COR-L47 (cell line): ENCODE measurements at regions not wholly inside any gene's neighbourhood (a gene's known extent, or its start where the extent isn't known, plus 50 kb on each side); places are given as distances from the start of the nearest gene placed in this dataset.
"Not testable (repeated sequence)": the region's sequence is repeated elsewhere in the genome, so short reads cannot be mapped to it uniquely, and the experiment has no call there.

ENCODE experiments used
- DNase-seq: peaks from one replicate; lab custom pipeline; 2025; lab: John Stamatoyannopoulos, UW

- DNase-seq, result no peak
Measured at GRCh38 chr4:79217025-79217424, 108.8 kb downstream of the NAA11 start.

- DNase-seq, result no peak
Measured at GRCh38 chr4:79213702-79214101, 112.2 kb downstream of the NAA11 start.

DNA sequence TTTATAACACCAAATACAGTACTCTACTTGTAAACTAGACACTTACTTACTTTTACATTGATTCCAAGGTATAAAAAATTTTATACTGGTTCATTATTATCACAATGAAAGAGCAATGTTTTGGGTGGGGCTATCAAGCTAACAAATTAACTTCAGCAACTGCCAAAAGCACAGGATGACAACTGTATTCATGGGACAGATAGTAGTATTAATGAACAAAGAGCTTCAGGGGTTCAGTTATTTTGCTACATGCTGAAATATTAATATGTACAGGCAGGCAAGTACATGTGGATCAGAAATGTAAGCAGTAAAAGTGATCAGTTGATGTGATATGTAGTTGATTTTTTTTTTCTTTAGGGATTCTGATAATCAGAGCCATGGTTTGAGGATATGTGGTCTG, 112.9 kb downstream of the NAA11 start:
- DNase-seq, result no peak

DNA sequence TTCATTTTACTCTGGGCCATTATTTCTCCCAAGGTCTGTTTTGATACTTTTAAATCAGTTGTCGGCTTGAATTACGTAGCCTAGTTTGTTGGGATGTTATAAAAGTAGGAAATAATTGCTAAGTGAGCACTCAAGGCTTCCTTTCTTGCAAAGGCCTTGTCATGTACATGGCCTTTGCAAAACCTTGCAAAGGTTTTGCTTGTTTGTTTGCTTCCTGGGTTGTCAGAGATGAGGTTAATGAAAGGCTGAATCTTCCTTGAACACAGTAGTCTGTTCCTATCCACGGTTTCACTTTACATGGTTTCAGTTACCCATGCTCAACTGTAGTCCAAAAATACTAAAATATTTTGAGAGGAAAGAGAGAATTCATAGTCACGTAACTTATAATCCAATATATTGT, 113.5 kb downstream of the NAA11 start:
- DNase-seq, result no peak

DNA sequence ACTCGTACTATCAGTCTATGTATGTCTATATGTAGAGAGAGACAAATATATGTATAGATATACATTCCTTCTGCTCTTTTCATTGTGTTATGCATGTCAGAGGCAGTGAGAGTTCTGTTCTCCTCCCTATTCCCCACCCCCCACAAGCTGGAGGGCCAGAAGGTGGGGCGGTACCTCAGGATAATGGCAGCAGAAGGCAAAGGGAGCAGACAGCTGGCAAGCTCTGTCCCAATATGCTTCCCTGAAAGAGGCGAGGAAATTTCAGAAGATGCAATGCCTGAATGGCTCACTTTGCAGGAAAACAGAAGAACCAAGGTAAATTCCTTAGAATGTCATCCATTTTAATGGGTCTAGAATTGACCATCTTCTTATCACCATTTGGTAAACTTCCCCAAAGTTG, 114.4 kb downstream of the NAA11 start:
- no peak for DNase-seq

DNA sequence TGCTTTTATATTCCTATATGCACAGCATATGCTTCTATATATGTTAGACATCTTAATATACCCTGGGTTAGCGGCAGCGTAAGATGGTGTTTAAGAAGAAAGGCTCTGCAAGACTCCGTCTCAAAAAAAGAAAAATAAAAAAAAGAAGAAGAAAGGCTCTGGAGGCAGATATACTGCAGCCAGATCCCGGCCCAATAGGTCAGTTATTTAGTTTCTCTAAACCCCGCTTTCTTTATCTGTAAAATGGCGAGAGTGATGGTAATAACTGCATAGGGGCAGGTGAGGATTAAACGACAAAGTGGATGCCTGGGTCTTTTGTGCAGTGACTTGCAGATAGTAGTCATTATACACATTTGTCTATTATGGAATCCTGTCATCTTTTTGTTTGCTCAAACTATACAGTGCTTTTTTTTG, 115.2 kb downstream of the NAA11 start:
- no peak for DNase-seq

GRCh38 chr4:79209822-79210635, 115.8 kb downstream of the NAA11 start:
- DNase-seq, result no peak

GRCh38 chr4:79209081-79209480, 116.8 kb downstream of the NAA11 start:
- no peak for DNase-seq

DNA sequence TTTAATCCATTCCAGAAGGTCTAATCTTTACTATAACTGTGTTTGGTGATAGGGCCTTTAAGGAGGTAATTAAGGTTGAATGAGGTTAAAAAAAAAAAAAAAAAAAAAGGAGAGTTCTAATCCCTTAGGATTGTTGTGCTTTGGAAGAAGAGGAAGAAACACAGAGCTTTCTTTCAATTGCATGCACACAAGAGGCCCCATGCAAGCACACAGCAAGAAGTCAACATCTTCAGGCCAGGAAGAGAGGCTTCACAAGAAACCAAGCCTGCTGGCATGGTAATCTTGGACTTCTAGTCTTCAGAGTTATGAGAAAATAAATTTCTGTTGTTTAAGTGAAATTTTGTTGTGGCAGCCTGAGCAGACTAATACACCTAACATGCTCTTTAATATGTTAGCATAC, 118.6 kb downstream of the NAA11 start:
- DNase-seq, result no peak

- no peak for DNase-seq
Measured at GRCh38 chr4:79206660-79207059, 119.2 kb downstream of the NAA11 start.

DNA sequence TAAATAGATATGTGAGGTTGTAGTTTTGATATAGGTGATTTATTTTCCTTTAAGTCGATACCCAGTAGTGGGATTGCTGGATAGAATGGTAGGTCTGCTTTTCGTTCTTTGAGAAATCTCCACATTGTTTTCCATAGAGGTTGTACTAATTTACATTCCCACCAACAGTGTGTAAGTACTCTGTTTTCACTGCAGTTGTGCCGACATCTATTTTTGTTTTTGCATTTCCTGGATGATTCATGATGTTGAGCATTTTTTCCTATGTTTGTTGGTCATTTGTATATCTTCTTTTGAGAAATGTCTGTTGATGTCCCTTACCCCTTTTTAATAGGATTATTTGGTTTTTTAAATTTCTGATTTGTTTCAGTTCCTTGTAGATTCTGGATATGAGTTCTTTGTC, 120.7 kb downstream of the NAA11 start:
- DNase-seq, result no peak

DNA sequence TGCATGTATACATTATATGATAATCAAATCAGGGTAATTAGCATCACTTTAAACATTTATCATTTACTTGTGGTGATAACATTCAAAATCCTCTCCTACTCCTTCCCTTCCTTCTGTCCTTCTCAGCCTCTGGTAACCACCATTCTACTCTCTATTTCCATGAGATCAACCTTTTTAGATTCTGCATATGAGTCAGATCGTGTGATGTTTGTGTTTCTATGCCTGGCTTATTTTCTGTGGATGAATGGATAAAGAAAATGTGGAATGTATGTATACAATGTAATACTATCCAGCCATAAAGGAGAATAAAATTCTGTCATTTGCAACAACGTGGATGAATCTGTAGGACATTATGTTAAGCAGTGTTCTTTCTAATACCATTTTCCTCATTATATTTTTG, 123.9 kb downstream of the NAA11 start:
- DNase-seq, result no peak

DNA sequence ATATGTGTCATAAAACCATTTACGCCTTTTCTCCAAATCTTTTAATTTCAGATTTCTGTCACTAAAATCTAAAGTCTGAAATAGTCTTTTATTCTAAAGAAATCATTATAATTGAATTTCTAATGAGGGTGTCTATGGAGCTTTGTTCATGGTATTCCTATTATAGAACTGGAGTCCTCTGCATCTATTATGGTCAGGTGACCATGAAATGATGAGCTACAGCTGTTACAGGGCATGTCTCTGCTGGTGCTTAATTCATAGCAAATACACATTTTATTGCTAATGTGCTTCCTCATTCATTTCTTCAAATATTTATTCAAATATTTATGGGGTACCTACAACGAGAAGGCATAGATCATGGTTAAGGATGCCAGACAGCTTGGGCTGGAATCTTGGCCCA, 126.1 kb downstream of the NAA11 start:
- DNase-seq, result peak; percentile 61

GRCh38 chr4:79198951-79199587, 126.8 kb downstream of the NAA11 start:
- peak; percentile 77 for DNase-seq

GRCh38 chr4:79197275-79198009, 128.4 kb downstream of the NAA11 start:
- DNase-seq, result no peak

GRCh38 chr4:79191292-79191691, 134.6 kb downstream of the NAA11 start:
- not testable (repeated sequence) for DNase-seq

DNA sequence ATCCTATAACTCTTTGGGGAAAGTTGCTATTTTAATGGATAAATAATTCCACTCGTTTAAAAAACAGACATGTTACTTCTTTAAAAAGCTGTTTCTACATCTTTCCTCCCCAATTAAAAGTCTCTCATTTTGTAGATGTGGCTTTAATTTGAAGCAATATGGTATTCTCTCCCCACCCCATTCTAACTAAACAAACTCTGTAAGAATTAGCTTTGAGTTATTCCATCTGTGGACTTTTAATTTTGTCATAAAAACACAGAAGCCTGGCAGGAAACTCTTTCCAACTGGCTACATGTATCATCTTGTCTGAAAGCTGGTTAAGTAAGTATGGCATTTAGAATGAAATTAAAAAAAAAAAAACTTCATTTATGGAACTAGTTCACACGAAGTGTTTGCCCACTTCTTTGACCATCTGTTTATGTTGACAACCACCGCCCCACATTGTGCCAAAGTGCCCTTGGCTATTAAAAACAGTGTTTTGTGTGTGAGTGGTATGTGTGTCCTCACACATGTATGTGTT, 140.3 kb downstream of the NAA11 start:
- no peak for DNase-seq

GRCh38 chr4:79184476-79184875, 141.4 kb downstream of the NAA11 start:
- no peak for DNase-seq

GRCh38 chr4:79182209-79182608, 143.7 kb downstream of the NAA11 start:
- DNase-seq, result no peak

GRCh38 chr4:79181190-79181589, 144.7 kb downstream of the NAA11 start:
- no peak for DNase-seq

- no peak for DNase-seq
Measured at GRCh38 chr4:79178760-79179159, 147.1 kb downstream of the NAA11 start.

- no peak for DNase-seq
Measured at GRCh38 chr4:79177388-79177787, 148.5 kb downstream of the NAA11 start.

- DNase-seq, result no peak
Measured at GRCh38 chr4:79176351-79176750, 149.5 kb downstream of the NAA11 start.
